ENCODE measurements at regions not wholly inside any gene's neighbourhood (a gene's known extent, or its start where the extent isn't known, plus 50 kb on each side); places are given as distances from the start of the nearest gene placed in this dataset.

DNA sequence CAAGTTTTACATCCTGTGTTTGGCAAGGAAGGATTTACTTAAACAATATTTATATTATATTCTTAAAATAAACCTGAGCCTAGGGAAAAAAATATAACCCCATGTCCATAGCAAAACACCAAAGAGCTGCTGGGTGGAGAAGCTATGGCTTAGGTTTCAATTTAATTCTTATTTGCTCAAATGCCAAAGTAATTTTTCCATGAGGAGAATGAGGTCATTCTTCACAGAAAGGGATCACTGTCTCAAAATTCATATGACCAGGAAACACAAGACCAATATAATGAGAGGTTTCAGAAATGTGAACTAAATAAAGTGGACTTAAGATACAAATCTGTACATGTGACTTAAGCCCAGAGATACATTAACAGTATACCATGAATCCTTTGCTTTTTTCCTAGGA lies 195.0 kb downstream of the PHLDA1 start:
- no peak overlapping the region for H3K27ac ChIP-seq
- H3K4me1 ChIP-seq: no peaks in the 10 kb centered on the region
- H3K9me3 ChIP-seq (ENCODE audit: control insufficient read depth, low read length): no peaks in the 10 kb centered on the region
- no peak overlapping the region for H3K4me2 ChIP-seq (ENCODE audit: low read length)
- no peak overlapping the region for H2AFZ ChIP-seq
- H3K4me3 ChIP-seq (ENCODE audit: low read depth, low read length): no peak overlapping the region
- no peaks in the 10 kb centered on the region for H3K27me3 ChIP-seq (ENCODE audit: control insufficient read depth, insufficient read depth, low read length)
- no peak for TF ChIP-seq CTCF (IDR thresholded peaks at IDR 0.05)
- no peaks in the 10 kb centered on the region for H3K79me2 ChIP-seq
- no peak overlapping the region for H3K9ac ChIP-seq
- H3K36me3 ChIP-seq (ENCODE audit: control insufficient read depth, insufficient read depth, low read length): no peaks in the 10 kb centered on the region

- H3K4me2 ChIP-seq (ENCODE audit: low read length): no peak overlapping the region
- no peak overlapping the region for H3K4me3 ChIP-seq (ENCODE audit: low read depth, low read length)
- H3K27me3 ChIP-seq (ENCODE audit: control insufficient read depth, insufficient read depth, low read length): no peaks in the 10 kb centered on the region
- no peak overlapping the region for H3K9ac ChIP-seq
- H2AFZ ChIP-seq: no peak overlapping the region
- TF ChIP-seq CTCF (IDR thresholded peaks at IDR 0.05): no peak
- H3K36me3 ChIP-seq (ENCODE audit: control insufficient read depth, insufficient read depth, low read length): no peaks in the 10 kb centered on the region
- H3K4me1 ChIP-seq: no peaks in the 10 kb centered on the region
- no peaks in the 10 kb centered on the region for H3K79me2 ChIP-seq
- H3K9me3 ChIP-seq (ENCODE audit: control insufficient read depth, low read length): no peaks in the 10 kb centered on the region
- no peak overlapping the region for H3K27ac ChIP-seq
Observed at GRCh38 chr12:75834591-75834990, 197.0 kb downstream of the PHLDA1 start.

DNA sequence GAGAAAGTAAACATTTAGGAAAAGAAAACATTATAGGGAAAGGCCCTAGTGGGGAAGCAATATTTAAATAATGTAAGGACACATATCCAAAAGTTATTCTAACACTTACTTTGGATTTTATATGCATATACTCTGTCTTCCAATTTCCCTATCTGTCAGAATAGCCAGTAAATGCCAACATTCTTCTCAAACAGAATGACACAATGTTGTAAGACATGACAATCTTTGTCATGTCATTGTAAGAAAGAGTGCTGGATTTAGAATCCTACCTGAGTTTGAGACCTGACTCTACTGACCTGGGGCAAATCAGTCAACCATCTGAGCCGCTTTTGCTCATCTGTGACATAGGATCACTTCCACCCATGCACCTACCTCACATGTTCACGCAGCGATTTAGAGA lies 198.3 kb downstream of the PHLDA1 start:
- H3K9ac ChIP-seq: no peak overlapping the region
- no peaks in the 10 kb centered on the region for H3K9me3 ChIP-seq (ENCODE audit: control insufficient read depth, low read length)
- H3K27ac ChIP-seq: no peak overlapping the region
- no peaks in the 10 kb centered on the region for H3K36me3 ChIP-seq (ENCODE audit: control insufficient read depth, insufficient read depth, low read length)
- no peaks in the 10 kb centered on the region for H3K4me1 ChIP-seq
- no peak overlapping the region for H2AFZ ChIP-seq
- no peak for TF ChIP-seq CTCF (IDR thresholded peaks at IDR 0.05)
- H3K27me3 ChIP-seq (ENCODE audit: control insufficient read depth, insufficient read depth, low read length): no peaks in the 10 kb centered on the region
- H3K4me3 ChIP-seq (ENCODE audit: low read depth, low read length): no peak overlapping the region
- H3K79me2 ChIP-seq: no peaks in the 10 kb centered on the region
- no peak overlapping the region for H3K4me2 ChIP-seq (ENCODE audit: low read length)

DNA sequence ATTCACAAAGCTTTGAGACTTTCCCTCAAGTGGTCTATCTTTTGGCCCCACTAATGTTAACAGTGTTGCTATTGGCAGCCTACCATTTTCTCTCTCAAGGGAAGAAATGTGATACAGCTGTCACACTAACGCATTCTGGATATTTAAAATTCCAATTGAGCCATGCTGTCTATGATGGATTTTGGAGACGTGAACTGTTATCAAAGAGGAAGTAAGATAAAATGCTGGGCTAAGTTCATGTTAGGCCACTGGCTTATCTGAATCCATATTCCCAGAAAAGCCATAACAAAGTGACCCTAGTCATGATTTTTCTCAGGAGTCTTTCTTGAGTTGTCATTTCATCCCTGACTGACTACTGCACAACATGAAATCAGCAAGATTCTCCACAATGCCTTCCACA lies 200.2 kb downstream of the PHLDA1 start:
- H3K4me1 ChIP-seq: no peaks in the 10 kb centered on the region
- no peak for TF ChIP-seq CTCF (IDR thresholded peaks at IDR 0.05)
- H3K27ac ChIP-seq: no peak overlapping the region
- no peaks in the 10 kb centered on the region for H3K79me2 ChIP-seq
- H2AFZ ChIP-seq: no peak overlapping the region
- H3K27me3 ChIP-seq (ENCODE audit: control insufficient read depth, insufficient read depth, low read length): no peaks in the 10 kb centered on the region
- no peak overlapping the region for H3K9ac ChIP-seq
- H3K4me3 ChIP-seq (ENCODE audit: low read depth, low read length): no peak overlapping the region
- H3K36me3 ChIP-seq (ENCODE audit: control insufficient read depth, insufficient read depth, low read length): no peaks in the 10 kb centered on the region
- no peak overlapping the region for H3K4me2 ChIP-seq (ENCODE audit: low read length)
- no peaks in the 10 kb centered on the region for H3K9me3 ChIP-seq (ENCODE audit: control insufficient read depth, low read length)

DNA sequence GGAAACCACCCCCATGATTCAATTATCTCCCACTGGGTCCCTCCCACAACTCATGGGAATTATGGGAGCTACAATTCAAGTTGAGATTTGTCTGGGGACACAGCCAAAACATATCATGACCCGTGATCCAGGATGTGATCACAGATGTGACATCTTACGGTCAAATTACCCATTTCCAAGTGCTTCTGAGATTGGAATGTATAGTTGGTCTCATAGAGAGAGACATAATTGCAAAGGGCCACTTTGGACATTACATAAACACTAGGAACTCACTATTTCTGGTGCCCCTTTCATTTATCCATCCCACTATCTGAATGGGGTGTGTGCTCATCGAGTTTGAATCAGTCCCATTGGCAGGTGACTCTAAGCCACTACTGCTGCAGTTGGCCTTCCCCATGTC lies 204.5 kb downstream of the PHLDA1 start:
- Histone ChIP-seq H3K27ac (no peak overlapping the region), H3K4me2 (ENCODE audit: low read length) (no peak overlapping the region)
- no peak for TF ChIP-seq CTCF (IDR thresholded peaks at IDR 0.05)

More for the DNA sequence above, 204.5 kb downstream of the PHLDA1 start:
- no peaks in the 10 kb centered on the region for H3K9me3 ChIP-seq (ENCODE audit: control insufficient read depth, low read length)
- no peak overlapping the region for H3K4me3 ChIP-seq (ENCODE audit: low read depth, low read length)
- H2AFZ ChIP-seq: no peak overlapping the region
- no peaks in the 10 kb centered on the region for H3K36me3 ChIP-seq (ENCODE audit: control insufficient read depth, insufficient read depth, low read length)
- H3K4me1 ChIP-seq: no peaks in the 10 kb centered on the region
- no peak overlapping the region for H3K9ac ChIP-seq
- no peaks in the 10 kb centered on the region for H3K79me2 ChIP-seq
- no peaks in the 10 kb centered on the region for H3K27me3 ChIP-seq (ENCODE audit: control insufficient read depth, insufficient read depth, low read length)
